Neural progenitor cell (in vitro differentiated cells): ENCODE measurements at regions not wholly inside any gene's neighbourhood (a gene's known extent, or its start where the extent isn't known, plus 50 kb on each side); places are given as distances from the start of the nearest gene placed in this dataset.

Experiments
- CTCF ChIP-seq: fragments of 200-600 bp; sonication (generic); IDR thresholded peaks from 2 replicates; pipeline ENCODE4 v1.5.1; 2017; ENCODE audit warnings: antibody characterized with exemption, mild to moderate bottlenecking
- EZH2 ChIP-seq: fragments of 200-600 bp; sonication (generic); IDR thresholded peaks from 2 replicates; pipeline ENCODE4 v1.6.1; 2017; ENCODE audit warnings: antibody characterized with exemption, mild to moderate bottlenecking, moderate library complexity

GRCh38 chr7:106504645-106505044, 156.3 kb downstream of the CCDC71L start:
- no peak for TF ChIP-seq CTCF
- TF ChIP-seq EZH2, result no peak
